Peyer's patch (tissue), 4 donors: ENCODE measurements at regions not wholly inside any gene's neighbourhood (a gene's known extent, or its start where the extent isn't known, plus 50 kb on each side); places are given as distances from the start of the nearest gene placed in this dataset.

Experiments used
- CTCF ChIP-seq, 6 experiments: fragments of 450-650 bp in 4 of 6; fragments of 200-600 bp in 2 of 6; sonication (generic) in 1 of 6; IDR thresholded peaks; one replicate each; pipeline ENCODE4 v1.5.1; 2017 to 2019; ENCODE audit warnings: antibody characterized with exemption in 6 of 6, mild to moderate bottlenecking in 3 of 6, moderate library complexity in 1 of 6
- POLR2A ChIP-seq, 2 donors: fragments of 450-650 bp; IDR thresholded peaks; one replicate each; pipeline ENCODE4 v1.5.1; 2017; ENCODE audit warnings: antibody characterized with exemption in 2 of 2, mild to moderate bottlenecking in 2 of 2, moderate library complexity in 2 of 2

GRCh38 chr6:71203206-71203605 is 85.4 kb upstream of the OGFRL1 start:
- TF ChIP-seq CTCF (IDR thresholded peaks at IDR 0.05) (no peak), POLR2A (IDR thresholded peaks at IDR 0.05) (no peak)
